Uterus (tissue), 3 donors: ENCODE measurements at regions not wholly inside any gene's neighbourhood (a gene's known extent, or its start where the extent isn't known, plus 50 kb on each side); places are given as distances from the start of the nearest gene placed in this dataset.

Experiments used
- DNase-seq, 2 donors: peaks; one replicate each; pipeline ENCODE4 v3.0.0-alpha.2; 2019 to 2020
- H3K27ac ChIP-seq, 2 donors: fragments of 200-600 bp; sonication (generic); 1 replicate in 1 of 2; 2 replicates in 1 of 2; pipeline ENCODE4 v1.5.1; 2016 to 2018
- H3K27me3 ChIP-seq, 2 donors: fragments of 200-600 bp; sonication (generic); one replicate each; pipeline ENCODE4 v1.5.1; 2018 to 2019; ENCODE audit warnings: control low read depth in 1 of 2
- H3K36me3 ChIP-seq, 2 donors: fragments of 200-600 bp; sonication (generic); one replicate each; pipeline ENCODE4 v1.5.1; 2019; ENCODE audit warnings: control low read depth in 1 of 2
- H3K4me1 ChIP-seq, 2 donors: fragments of 200-600 bp; sonication (generic); one replicate each; pipeline ENCODE4 v1.5.1; 2018 to 2019; ENCODE audit warnings: control low read depth in 1 of 2
- H3K4me3 ChIP-seq, 2 donors: fragments of 200-600 bp; sonication (generic); 1 replicate in 1 of 2; 2 replicates in 1 of 2; pipeline ENCODE4 v1.5.1; 2018 to 2019; ENCODE audit warnings: mild to moderate bottlenecking in 1 of 2
- H3K9me3 ChIP-seq, 2 donors: fragments of 200-600 bp; sonication (generic); one replicate each; pipeline ENCODE4 v1.5.1; 2019; ENCODE audit warnings: control low read depth in 1 of 2
- CTCF ChIP-seq, 4 experiments: fragments of 200-600 bp in 2 of 4; fragments of 450-650 bp in 2 of 4; sonication (generic) in 2 of 4; IDR thresholded peaks; one replicate each; pipeline ENCODE4 v1.5.1; 2016 to 2019; ENCODE audit warnings: antibody characterized with exemption in 4 of 4, mild to moderate bottlenecking in 2 of 4, moderate library complexity in 1 of 4
- POLR2A ChIP-seq, 2 donors: fragments of 450-650 bp; IDR thresholded peaks; one replicate each; pipeline ENCODE4 v1.6.1; 2016; ENCODE audit warnings: antibody characterized with exemption in 2 of 2, mild to moderate bottlenecking in 1 of 2, moderate library complexity in 1 of 2
- intact Hi-C: fragments of 100-400 bp; cut with DNase I; formaldehyde crosslinking; loops from one replicate; pipeline ENCODE4 v1.15.1; 2023; ENCODE audit warnings: low total_unique reads
- donor health status: DM: yes; HTN: yes; CAD: no.

- DNase-seq: no peak
These were observed 76.5 kb downstream of the ARL5B start for GRCh38 chr10:18735711-18736110.

GRCh38 chr10:18737236-18737635, 78.0 kb downstream of the ARL5B start:
- Histone ChIP-seq H3K27ac (no peak overlapping the region), H3K36me3 (no peaks in the 10 kb centered on the region), H3K9me3 (no peaks in the 10 kb centered on the region), H3K4me1 (no peaks in the 10 kb centered on the region), H3K27me3 (no peaks in the 10 kb centered on the region), H3K4me3 (no peak overlapping the region)
- TF ChIP-seq POLR2A (IDR thresholded peaks at IDR 0.05): no peak
- TF ChIP-seq CTCF (IDR thresholded peaks at IDR 0.05): no peak
- intact Hi-C loops: no loop called here
- DNase-seq: no peak

More at GRCh38 chr10:18735711-18736110, 76.5 kb downstream of the ARL5B start:
- no peak overlapping the region for H3K4me3 ChIP-seq
- H3K27me3 ChIP-seq: no peaks in the 10 kb centered on the region
- no peaks in the 10 kb centered on the region for H3K9me3 ChIP-seq
- intact Hi-C loops: no loop called here
- H3K27ac ChIP-seq: no peak overlapping the region
- H3K4me1 ChIP-seq: no peaks in the 10 kb centered on the region
- TF ChIP-seq CTCF (IDR thresholded peaks at IDR 0.05) (no peak), POLR2A (IDR thresholded peaks at IDR 0.05) (no peak)
- H3K36me3 ChIP-seq: no peaks in the 10 kb centered on the region

GRCh38 chr10:18737841-18738240, 78.6 kb downstream of the ARL5B start:
- Histone ChIP-seq H3K4me1 (no peaks in the 10 kb centered on the region), H3K27ac (no peak overlapping the region), H3K9me3 (no peaks in the 10 kb centered on the region), H3K27me3 (no peaks in the 10 kb centered on the region), H3K36me3 (no peaks in the 10 kb centered on the region), H3K4me3 (no peak overlapping the region)
- no peak for DNase-seq
- TF ChIP-seq CTCF (IDR thresholded peaks at IDR 0.05) (no peak), POLR2A (IDR thresholded peaks at IDR 0.05) (no peak)
- intact Hi-C loops: no loop called here

- no peaks in the 10 kb centered on the region for H3K4me1 ChIP-seq
- intact Hi-C loops: no loop called here
- DNase-seq: no peak
- no peaks in the 10 kb centered on the region for H3K27me3 ChIP-seq
- no peak for TF ChIP-seq POLR2A (IDR thresholded peaks at IDR 0.05)
- no peak for TF ChIP-seq CTCF (IDR thresholded peaks at IDR 0.05)
- H3K36me3 ChIP-seq: no peaks in the 10 kb centered on the region
- H3K4me3 ChIP-seq: no peak overlapping the region
- no peak overlapping the region for H3K27ac ChIP-seq
- H3K9me3 ChIP-seq: no peaks in the 10 kb centered on the region
These were observed 79.6 kb downstream of the ARL5B start for GRCh38 chr10:18738835-18739234.

- Histone ChIP-seq H3K9me3 (no peaks in the 10 kb centered on the region), H3K27ac (no peak overlapping the region), H3K4me1 (no peaks in the 10 kb centered on the region), H3K36me3 (no peaks in the 10 kb centered on the region), H3K27me3 (no peaks in the 10 kb centered on the region), H3K4me3 (no peak overlapping the region)
- intact Hi-C loops: no loop called here
- DNase-seq: no peak
- TF ChIP-seq POLR2A (IDR thresholded peaks at IDR 0.05) (no peak), CTCF (IDR thresholded peaks at IDR 0.05) (no peak)
These were observed 84.7 kb downstream of the ARL5B start for GRCh38 chr10:18743926-18744325.
